ENCODE measurements at regions not wholly inside any gene's neighbourhood (a gene's known extent, or its start where the extent isn't known, plus 50 kb on each side); places are given as distances from the start of the nearest gene placed in this dataset.

DNA sequence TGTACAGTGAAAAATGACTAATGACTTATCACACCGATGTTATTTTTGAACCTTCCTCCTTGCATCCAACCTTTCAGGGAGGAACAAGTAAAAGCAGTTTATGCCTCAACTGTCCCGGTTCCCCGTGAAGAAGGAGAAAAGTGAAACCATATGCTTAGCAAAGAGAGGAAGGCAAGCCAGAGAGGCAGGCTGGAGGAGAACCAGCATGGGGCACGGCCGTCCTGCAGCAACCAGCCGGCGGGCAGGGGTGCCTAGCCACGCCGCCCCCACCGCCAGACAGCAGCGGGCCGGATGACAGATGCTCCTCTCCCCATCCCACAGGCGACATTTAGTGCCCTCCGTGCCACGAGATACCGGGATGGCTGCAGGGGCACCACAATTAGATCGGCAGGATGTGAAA, 421.4 kb upstream of the MGMT start:
- Histone ChIP-seq H3K27ac (ENCODE audit: low read depth, low read length, poor library complexity, severe bottlenecking) (no peak overlapping the region), H3K4me2 (ENCODE audit: low read length) (no peak overlapping the region), H4K20me1 (ENCODE audit: insufficient read depth, low read length) (no peaks in the 10 kb centered on the region), H3F3A (ENCODE audit: insufficient read depth, low read length) (no peaks in the 10 kb centered on the region), H3K36me3 (ENCODE audit: insufficient read depth, low read length) (no peaks in the 10 kb centered on the region), H3K27me3 (ENCODE audit: insufficient read depth, low read length) (no peaks in the 10 kb centered on the region; the same call in 1 of the 2 replicates), H3K4me1 (ENCODE audit: insufficient read depth, low read length, severe bottlenecking) (no peaks in the 10 kb centered on the region), H3K9ac (ENCODE audit: low read length) (no peak overlapping the region), H3K79me2 (ENCODE audit: insufficient read depth, low read length) (no peaks in the 10 kb centered on the region), H3K9me3 (ENCODE audit: low read length) (no peaks in the 10 kb centered on the region), H3K4me3 (ENCODE audit: low read depth, low read length, poor library complexity, severe bottlenecking) (no peak overlapping the region), H3K9me2 (ENCODE audit: low read depth, low read length) (no peaks in the 10 kb centered on the region), H2AFZ (ENCODE audit: low read length) (no peak overlapping the region)
- TF ChIP-seq, protein P1, sequence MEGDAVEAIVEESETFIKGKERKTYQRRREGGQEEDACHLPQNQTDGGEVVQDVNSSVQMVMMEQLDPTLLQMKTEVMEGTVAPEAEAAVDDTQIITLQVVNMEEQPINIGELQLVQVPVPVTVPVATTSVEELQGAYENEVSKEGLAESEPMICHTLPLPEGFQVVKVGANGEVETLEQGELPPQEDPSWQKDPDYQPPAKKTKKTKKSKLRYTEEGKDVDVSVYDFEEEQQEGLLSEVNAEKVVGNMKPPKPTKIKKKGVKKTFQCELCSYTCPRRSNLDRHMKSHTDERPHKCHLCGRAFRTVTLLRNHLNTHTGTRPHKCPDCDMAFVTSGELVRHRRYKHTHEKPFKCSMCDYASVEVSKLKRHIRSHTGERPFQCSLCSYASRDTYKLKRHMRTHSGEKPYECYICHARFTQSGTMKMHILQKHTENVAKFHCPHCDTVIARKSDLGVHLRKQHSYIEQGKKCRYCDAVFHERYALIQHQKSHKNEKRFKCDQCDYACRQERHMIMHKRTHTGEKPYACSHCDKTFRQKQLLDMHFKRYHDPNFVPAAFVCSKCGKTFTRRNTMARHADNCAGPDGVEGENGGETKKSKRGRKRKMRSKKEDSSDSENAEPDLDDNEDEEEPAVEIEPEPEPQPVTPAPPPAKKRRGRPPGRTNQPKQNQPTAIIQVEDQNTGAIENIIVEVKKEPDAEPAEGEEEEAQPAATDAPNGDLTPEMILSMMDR (IDR thresholded peaks at IDR 0.05; ENCODE audit: low read length) = no peak
- no peak for TF ChIP-seq EZH2 (IDR thresholded peaks at IDR 0.05; ENCODE audit: borderline replicate concordance, low read length)

DNA sequence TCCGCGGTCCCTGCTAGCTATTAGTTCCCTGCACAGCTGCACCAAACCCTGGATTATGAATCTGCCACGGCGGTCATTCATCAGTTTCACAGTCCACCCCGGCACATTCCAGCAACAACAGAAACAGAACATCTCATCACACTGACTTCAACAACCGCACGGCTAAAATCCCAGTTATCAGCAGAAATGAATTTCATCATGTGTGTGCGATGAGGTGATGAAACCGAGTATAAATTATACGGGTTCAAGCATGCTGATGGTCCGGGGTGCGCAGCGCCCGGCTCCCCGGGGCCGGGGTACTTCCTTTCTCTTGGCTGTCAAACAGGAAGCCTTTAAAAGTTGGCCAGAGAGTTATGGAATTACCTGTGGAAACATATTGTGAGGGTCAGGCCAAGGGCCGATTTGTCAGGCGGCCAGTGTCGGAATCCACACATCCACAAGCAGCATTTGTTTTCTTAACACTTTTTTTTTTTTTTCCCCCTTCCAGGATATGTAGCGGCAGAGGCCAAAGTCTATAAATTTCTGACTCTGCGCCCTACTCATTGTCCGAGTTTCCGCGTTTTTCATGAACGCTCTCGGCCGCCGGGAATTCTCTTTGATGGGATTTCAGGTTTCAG, 420.9 kb upstream of the MGMT start:
- Histone ChIP-seq H3F3A (ENCODE audit: insufficient read depth, low read length) (no peaks in the 10 kb centered on the region), H3K79me2 (ENCODE audit: insufficient read depth, low read length) (no peaks in the 10 kb centered on the region), H3K4me1 (ENCODE audit: insufficient read depth, low read length, severe bottlenecking) (no peaks in the 10 kb centered on the region), H3K9me2 (ENCODE audit: low read depth, low read length) (no peaks in the 10 kb centered on the region), H4K20me1 (ENCODE audit: insufficient read depth, low read length) (no peaks in the 10 kb centered on the region), H3K4me3 (ENCODE audit: low read depth, low read length, poor library complexity, severe bottlenecking) (no peak overlapping the region), H3K9ac (ENCODE audit: low read length) (no peak overlapping the region), H3K27me3 (ENCODE audit: insufficient read depth, low read length) (no peaks in the 10 kb centered on the region; the same call in 1 of the 2 replicates), H3K36me3 (ENCODE audit: insufficient read depth, low read length) (no peaks in the 10 kb centered on the region), H3K27ac (ENCODE audit: low read depth, low read length, poor library complexity, severe bottlenecking) (no peak overlapping the region), H3K9me3 (ENCODE audit: low read length) (no peaks in the 10 kb centered on the region), H2AFZ (ENCODE audit: low read length) (no peak overlapping the region), H3K4me2 (ENCODE audit: low read length) (no peak overlapping the region)
- TF ChIP-seq, protein P1 (IDR thresholded peaks at IDR 0.05; ENCODE audit: low read length) = no peak
- TF ChIP-seq EZH2 (IDR thresholded peaks at IDR 0.05; ENCODE audit: borderline replicate concordance, low read length) = no peak

DNA sequence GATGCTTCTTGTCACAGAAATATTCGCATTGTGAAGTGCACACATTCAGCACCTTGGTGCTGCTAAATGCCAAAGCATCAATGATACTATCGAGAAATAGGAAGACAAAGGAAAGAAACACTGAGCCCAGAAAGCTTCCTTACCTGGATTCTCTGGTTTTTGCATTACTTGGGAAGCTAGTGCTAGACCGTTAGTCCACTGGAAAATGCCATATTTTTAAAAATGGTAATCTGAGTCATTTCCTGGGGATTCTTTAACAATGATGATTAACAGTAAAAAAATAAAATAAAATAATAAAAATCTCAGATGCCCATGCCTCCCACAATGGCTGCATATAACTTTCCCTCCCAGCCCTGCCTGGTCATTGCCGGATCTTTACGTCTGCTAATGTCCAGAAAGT, 420.1 kb upstream of the MGMT start:
- H3K9me2 ChIP-seq (ENCODE audit: low read depth, low read length) = no peaks in the 10 kb centered on the region
- no peaks in the 10 kb centered on the region for H3K79me2 ChIP-seq (ENCODE audit: insufficient read depth, low read length)
- no peaks in the 10 kb centered on the region for H3K36me3 ChIP-seq (ENCODE audit: insufficient read depth, low read length)
- H3K27ac ChIP-seq (ENCODE audit: low read depth, low read length, poor library complexity, severe bottlenecking) = no peak overlapping the region
- no peaks in the 10 kb centered on the region for H3K9me3 ChIP-seq (ENCODE audit: low read length)
- no peaks in the 10 kb centered on the region for H4K20me1 ChIP-seq (ENCODE audit: insufficient read depth, low read length)
- H3K4me2 ChIP-seq (ENCODE audit: low read length) = no peak overlapping the region
- H3F3A ChIP-seq (ENCODE audit: insufficient read depth, low read length) = no peaks in the 10 kb centered on the region
- no peak overlapping the region for H3K4me3 ChIP-seq (ENCODE audit: low read depth, low read length, poor library complexity, severe bottlenecking)
- H2AFZ ChIP-seq (ENCODE audit: low read length) = no peak overlapping the region
- H3K9ac ChIP-seq (ENCODE audit: low read length) = no peak overlapping the region
- no peak for TF ChIP-seq EZH2 (IDR thresholded peaks at IDR 0.05; ENCODE audit: borderline replicate concordance, low read length)
- TF ChIP-seq, protein P1 (IDR thresholded peaks at IDR 0.05; ENCODE audit: low read length) = no peak
- H3K27me3 ChIP-seq (ENCODE audit: insufficient read depth, low read length) = no peaks in the 10 kb centered on the region; the same call in 1 of the 2 replicates
- H3K4me1 ChIP-seq (ENCODE audit: insufficient read depth, low read length, severe bottlenecking) = no peaks in the 10 kb centered on the region
